HEK293 (cell line): ENCODE measurements at regions not wholly inside any gene's neighbourhood (a gene's known extent, or its start where the extent isn't known, plus 50 kb on each side); places are given as distances from the start of the nearest gene placed in this dataset.

ENCODE experiments used
- CTCF ChIA-PET: fragments of 350-600 bp; formaldehyde crosslinking; extraction: SDS; loops from one replicate; lab custom pipeline; 2021; ENCODE audit warnings: antibody characterized with exemption; lab: Yijun Ruan, JAX
- POLR2A ChIA-PET: fragments of 300-600 bp; formaldehyde crosslinking; extraction: SDS; loops from one replicate; lab custom pipeline; 2020; ENCODE audit warnings: antibody characterized with exemption, inconsistent platforms; lab: Yijun Ruan, JAX
- H3K27ac ChIP-seq: fragments of 200-500 bp; sonication (Bioruptor generic); 2 replicates; pipeline ENCODE4 v1.5.1; 2014; ENCODE audit warnings: low read depth, low read length, control low read depth, inconsistent platforms; ENCODE audit errors: extremely low read depth
- H3K36me3 ChIP-seq, 2 experiments: fragments of 200-500 bp in 1 of 2; sonication (Bioruptor generic) in 1 of 2; 1 replicate in 1 of 2; 2 replicates in 1 of 2; pipeline ENCODE4 v1.5.1; 2014 to 2017; ENCODE audit warnings: inconsistent platforms in 2 of 2, low read length in 2 of 2; ENCODE audit not compliant: control insufficient read depth in 2 of 2, insufficient read depth in 1 of 2
- H3K4me1 ChIP-seq: fragments of 200-500 bp; sonication (Bioruptor generic); 2 replicates; pipeline ENCODE4 v1.5.1; 2014; ENCODE audit warnings: mild to moderate bottlenecking, low read length, inconsistent platforms; ENCODE audit not compliant: control insufficient read depth, insufficient read depth
- H3K4me3 ChIP-seq: 2 replicates; pipeline ENCODE4 v1.5.1; 2011; ENCODE audit warnings: low read depth, mild to moderate bottlenecking, control low read depth, low read length, moderate library complexity
- H3K9me3 ChIP-seq: fragments of 200-500 bp; sonication (Bioruptor generic); 2 replicates; pipeline ENCODE4 v1.5.1; 2014; ENCODE audit warnings: low read depth, low read length, inconsistent platforms; ENCODE audit not compliant: control insufficient read depth, insufficient read depth
- HOXD13 ChIP-seq: sonication (generic); formaldehyde crosslinking; IDR thresholded peaks from 2 replicates; pipeline ENCODE4 v1.8.0; 2022; ENCODE audit warnings: missing genetic modification reagents, borderline replicate concordance
- PRDM4 ChIP-seq: fragments of 450-650 bp; formaldehyde crosslinking; IDR thresholded peaks from 2 replicates; pipeline ENCODE4 v1.5.1; 2017; ENCODE audit warnings: missing biosample characterization, missing genetic modification characterization
- PRDM6 ChIP-seq: fragments of 450-650 bp; formaldehyde crosslinking; IDR thresholded peaks from 2 replicates; pipeline ENCODE4 v1.5.1; 2017; ENCODE audit warnings: missing biosample characterization, missing genetic modification characterization
- SETDB1 ChIP-seq: IDR thresholded peaks from one replicate; pipeline ENCODE4 v1.6.1; 2017; ENCODE audit warnings: mild to moderate bottlenecking, low read length, moderate library complexity, mixed read lengths; ENCODE audit not compliant: insufficient read length
- YY1 ChIP-seq: fragments of 450-650 bp; formaldehyde crosslinking; IDR thresholded peaks from 2 replicates; pipeline ENCODE4 v1.5.1; 2018; ENCODE audit warnings: missing biosample characterization, missing genetic modification characterization
- ZBTB26 ChIP-seq: fragments of 450-650 bp; formaldehyde crosslinking; optimal IDR thresholded peaks from 2 replicates; pipeline ENCODE3; 2016; ENCODE audit warnings: missing biosample characterization, mild to moderate bottlenecking, missing genetic modification characterization
- ZNF114 ChIP-seq: fragments of 450-650 bp; formaldehyde crosslinking; IDR thresholded peaks from 2 replicates; pipeline ENCODE4 v1.5.0; 2017; ENCODE audit warnings: missing biosample characterization, missing genetic modification characterization
- ZNF155 ChIP-seq: fragments of 450-650 bp; formaldehyde crosslinking; IDR thresholded peaks from 2 replicates; pipeline ENCODE4 v1.5.1; 2016; ENCODE audit warnings: missing biosample characterization, missing genetic modification characterization
- ZNF157 ChIP-seq: fragments of 450-650 bp; formaldehyde crosslinking; IDR thresholded peaks from 2 replicates; pipeline ENCODE4 v1.5.1; 2016; ENCODE audit warnings: missing biosample characterization, missing genetic modification characterization
- ZNF174 ChIP-seq: fragments of 450-650 bp; formaldehyde crosslinking; IDR thresholded peaks from 2 replicates; pipeline ENCODE4 v1.5.0; 2017; ENCODE audit warnings: missing biosample characterization, mild to moderate bottlenecking, missing genetic modification characterization
- ZNF19 ChIP-seq: fragments of 450-650 bp; formaldehyde crosslinking; IDR thresholded peaks from 2 replicates; pipeline ENCODE4; 2016; ENCODE audit warnings: missing biosample characterization, missing genetic modification characterization, low read depth
- ZNF239 ChIP-seq: fragments of 450-650 bp; formaldehyde crosslinking; IDR thresholded peaks from 2 replicates; pipeline ENCODE4 v1.5.1; 2016; ENCODE audit warnings: missing biosample characterization, missing genetic modification characterization
- ZNF335 ChIP-seq: fragments of 450-650 bp; formaldehyde crosslinking; conservative IDR thresholded peaks from 2 replicates; pipeline ENCODE4 v1.5.1; 2016; ENCODE audit warnings: missing biosample characterization, missing genetic modification characterization
- ZNF544 ChIP-seq: fragments of 450-650 bp; formaldehyde crosslinking; IDR thresholded peaks from 2 replicates; pipeline ENCODE4 v1.5.0; 2017; ENCODE audit warnings: missing biosample characterization, missing genetic modification characterization
- ZNF560 ChIP-seq: fragments of 450-650 bp; formaldehyde crosslinking; IDR thresholded peaks from 2 replicates; pipeline ENCODE4 v1.5.1; 2017; ENCODE audit warnings: missing biosample characterization, missing genetic modification characterization, borderline replicate concordance
- ZNF596 ChIP-seq: fragments of 450-650 bp; IDR thresholded peaks from 2 replicates; pipeline ENCODE4 v1.5.0; 2018; ENCODE audit warnings: missing biosample characterization, mild to moderate bottlenecking, missing genetic modification characterization, moderate library complexity
- ZNF621 ChIP-seq: fragments of 450-650 bp; formaldehyde crosslinking; IDR thresholded peaks from 2 replicates; pipeline ENCODE4 v1.5.1; 2017; ENCODE audit warnings: missing biosample characterization, missing genetic modification characterization
- ZNF664 ChIP-seq: fragments of 450-650 bp; formaldehyde crosslinking; IDR thresholded peaks from 2 replicates; pipeline ENCODE4 v1.5.1; 2016; ENCODE audit warnings: missing biosample characterization, missing genetic modification characterization
- ZNF692 ChIP-seq: fragments of 450-650 bp; formaldehyde crosslinking; IDR thresholded peaks from 2 replicates; pipeline ENCODE4 v1.5.1; 2016; ENCODE audit warnings: missing biosample characterization, missing genetic modification characterization
- TF ChIP-seq, protein P1 (sequence below): fragments of 450-650 bp; formaldehyde crosslinking; IDR thresholded peaks from 2 replicates; pipeline ENCODE4 v1.5.0; 2017; ENCODE audit warnings: missing biosample characterization, missing genetic modification characterization, borderline replicate concordance

DNA sequence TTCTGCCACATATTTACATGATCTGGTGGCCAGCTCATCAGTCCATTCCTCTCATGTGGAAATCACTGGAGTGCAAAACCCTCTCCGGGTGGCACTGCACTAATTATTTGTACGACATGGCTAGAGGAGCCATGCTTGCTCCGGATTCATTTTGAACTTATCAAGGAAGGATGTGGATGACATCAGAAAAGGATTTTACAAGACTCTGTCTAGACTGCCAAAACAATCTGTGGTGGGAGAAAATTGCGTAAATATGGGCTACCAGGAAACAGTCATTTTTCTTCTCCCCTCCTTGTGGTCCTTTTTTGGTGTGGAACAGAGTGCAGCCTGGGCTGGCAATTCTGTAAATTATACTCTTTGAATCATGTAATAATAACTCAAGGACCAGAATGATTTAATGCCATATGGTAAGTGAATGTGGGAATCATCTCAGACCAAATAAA, 123.4 kb upstream of the IFNE start:
- ChIA-PET POLR2A (no interaction called here), CTCF (no interaction called here)
- Histone ChIP-seq H3K27ac (no peak overlapping the region), H3K36me3 (no peaks in the 10 kb centered on the region), H3K9me3 (no peaks in the 10 kb centered on the region), H3K4me1 (no peaks in the 10 kb centered on the region), H3K4me3 (no peak overlapping the region)
- TF ChIP-seq ZNF114 = no peak
- peak; percentile 93 for TF ChIP-seq PRDM4 (tag by site-specific recombination)
- TF ChIP-seq ZNF335 (tag by site-specific recombination) = peak; percentile 59; the same call in 1 of the 2 replicates
- TF ChIP-seq ZNF560 = no peak
- TF ChIP-seq ZNF664 (tag by site-specific recombination) = no peak
- TF ChIP-seq PRDM6 (tag by site-specific recombination) = 0 out of 2 replicates have a peak, but pooled peaks have one; percentile 12

DNA sequence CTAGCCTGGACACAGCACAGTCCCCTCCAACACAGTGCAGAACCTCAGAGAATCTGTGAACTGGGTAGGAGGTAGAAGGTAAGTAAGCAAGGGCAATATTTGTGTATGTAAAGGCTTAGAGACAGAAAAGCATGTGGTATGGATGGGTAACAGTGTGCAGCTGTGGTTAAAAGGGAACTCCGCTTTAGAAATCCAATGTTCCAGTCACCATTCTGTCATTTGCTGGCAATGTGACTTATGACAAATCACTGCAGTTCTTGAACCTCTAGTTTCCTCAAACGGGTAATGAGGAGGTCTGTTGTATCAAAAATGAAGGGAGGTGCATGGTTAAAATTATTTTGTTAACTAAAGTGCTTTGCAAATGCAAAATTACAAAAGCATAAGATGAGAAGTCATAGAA, 125.5 kb upstream of the IFNE start:
- TF ChIP-seq ZNF157 (tag by site-specific recombination) = no peak
- no peak for TF ChIP-seq ZNF239 (tag by site-specific recombination)
- no peak for TF ChIP-seq ZNF544
- TF ChIP-seq SETDB1 = no peak
- TF ChIP-seq ZNF596 (tag by site-specific recombination) = no peak
- TF ChIP-seq ZNF621 (tag by site-specific recombination) = no peak
- TF ChIP-seq ZNF174 (tag by site-specific recombination) = no peak
- no peak for TF ChIP-seq ZNF155 (tag by site-specific recombination)
- no peak for TF ChIP-seq HOXD13 (CRISPR knock-in tag)
- TF ChIP-seq, protein P1, sequence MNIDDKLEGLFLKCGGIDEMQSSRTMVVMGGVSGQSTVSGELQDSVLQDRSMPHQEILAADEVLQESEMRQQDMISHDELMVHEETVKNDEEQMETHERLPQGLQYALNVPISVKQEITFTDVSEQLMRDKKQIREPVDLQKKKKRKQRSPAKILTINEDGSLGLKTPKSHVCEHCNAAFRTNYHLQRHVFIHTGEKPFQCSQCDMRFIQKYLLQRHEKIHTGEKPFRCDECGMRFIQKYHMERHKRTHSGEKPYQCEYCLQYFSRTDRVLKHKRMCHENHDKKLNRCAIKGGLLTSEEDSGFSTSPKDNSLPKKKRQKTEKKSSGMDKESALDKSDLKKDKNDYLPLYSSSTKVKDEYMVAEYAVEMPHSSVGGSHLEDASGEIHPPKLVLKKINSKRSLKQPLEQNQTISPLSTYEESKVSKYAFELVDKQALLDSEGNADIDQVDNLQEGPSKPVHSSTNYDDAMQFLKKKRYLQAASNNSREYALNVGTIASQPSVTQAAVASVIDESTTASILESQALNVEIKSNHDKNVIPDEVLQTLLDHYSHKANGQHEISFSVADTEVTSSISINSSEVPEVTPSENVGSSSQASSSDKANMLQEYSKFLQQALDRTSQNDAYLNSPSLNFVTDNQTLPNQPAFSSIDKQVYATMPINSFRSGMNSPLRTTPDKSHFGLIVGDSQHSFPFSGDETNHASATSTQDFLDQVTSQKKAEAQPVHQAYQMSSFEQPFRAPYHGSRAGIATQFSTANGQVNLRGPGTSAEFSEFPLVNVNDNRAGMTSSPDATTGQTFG (tag by site-specific recombination) = no peak
- TF ChIP-seq ZBTB26 (tag by site-specific recombination) = no peak
- TF ChIP-seq ZNF692 = no peak
- TF ChIP-seq YY1 = no peak
- TF ChIP-seq ZNF19 (tag by site-specific recombination) = no peak
- TF ChIP-seq ZNF560 = no peak
- no peaks in the 10 kb centered on the region for H3K4me1 ChIP-seq
- no peak overlapping the region for H3K4me3 ChIP-seq
- H3K36me3 ChIP-seq = no peaks in the 10 kb centered on the region
- ChIA-PET CTCF (interaction anchor here (0.7 kb wide), 1 partner anchor 48 kb away, joined by 3 read pairs; no protein-coding TSS in a partner anchor), POLR2A (no interaction called here)
- H3K9me3 ChIP-seq = no peaks in the 10 kb centered on the region
- no peak overlapping the region for H3K27ac ChIP-seq
